GM23338 (cell line): ENCODE measurements at regions not wholly inside any gene's neighbourhood (a gene's known extent, or its start where the extent isn't known, plus 50 kb on each side); places are given as distances from the start of the nearest gene placed in this dataset.

ENCODE experiments used
- CREB1 ChIP-seq: fragments of 250-450 bp; sonication (Bioruptor Pico); IDR thresholded peaks from 2 replicates; pipeline ENCODE4 v1.5.0; 2020; ENCODE audit warnings: low read depth, mild to moderate bottlenecking, moderate library complexity
- EZH2phosphoT487 ChIP-seq: fragments of 200-600 bp; sonication (generic); IDR thresholded peaks from one replicate; pipeline ENCODE4 v1.8.1; 2018; ENCODE audit warnings: antibody characterized with exemption; ENCODE audit not compliant: unreplicated experiment
- POLR2AphosphoS5 ChIP-seq: IDR thresholded peaks from 2 replicates; pipeline ENCODE4 v1.6.1; 2016; ENCODE audit warnings: antibody characterized with exemption, low read depth
- REST ChIP-seq: IDR thresholded peaks from one replicate; pipeline ENCODE4 v1.6.1; 2018; ENCODE audit warnings: antibody characterized with exemption; ENCODE audit not compliant: unreplicated experiment
- STAT1 ChIP-seq: IDR thresholded peaks from one replicate; pipeline ENCODE4 v1.6.1; 2016; ENCODE audit warnings: antibody characterized with exemption; ENCODE audit not compliant: unreplicated experiment
- TF ChIP-seq, protein P1 (sequence below), 2 experiments: fragments of 200-600 bp in 1 of 2; sonication (generic) in 1 of 2; conservative IDR thresholded peaks; 2 replicates each; pipeline versions ENCODE4 v1.5.1 to v1.6.1; 2016 to 2017; ENCODE audit warnings: antibody characterized with exemption in 2 of 2, low read depth in 2 of 2, mild to moderate bottlenecking in 2 of 2, moderate library complexity in 1 of 2

DNA sequence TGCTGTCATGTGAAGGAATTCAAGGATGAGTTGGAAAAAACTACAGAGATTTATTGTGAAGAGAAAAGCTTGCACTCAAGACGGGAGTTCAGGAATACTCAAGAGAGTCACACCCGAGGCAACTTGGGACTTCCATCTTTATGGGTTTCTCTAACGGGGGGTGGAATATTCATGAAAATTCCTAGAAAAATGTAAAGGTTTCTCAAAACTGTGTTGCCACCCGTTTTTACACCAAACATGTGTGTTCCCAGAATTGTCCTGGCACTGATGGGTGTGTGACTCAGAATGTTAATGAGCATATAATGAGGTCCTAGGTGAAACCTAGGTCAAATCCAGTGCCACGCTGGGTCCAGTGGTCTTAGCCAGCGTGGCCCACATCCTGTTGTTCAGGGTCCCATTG, 381.5 kb downstream of the CDH26 start:
- TF ChIP-seq POLR2AphosphoS5 = no peak
- TF ChIP-seq, protein P1, sequence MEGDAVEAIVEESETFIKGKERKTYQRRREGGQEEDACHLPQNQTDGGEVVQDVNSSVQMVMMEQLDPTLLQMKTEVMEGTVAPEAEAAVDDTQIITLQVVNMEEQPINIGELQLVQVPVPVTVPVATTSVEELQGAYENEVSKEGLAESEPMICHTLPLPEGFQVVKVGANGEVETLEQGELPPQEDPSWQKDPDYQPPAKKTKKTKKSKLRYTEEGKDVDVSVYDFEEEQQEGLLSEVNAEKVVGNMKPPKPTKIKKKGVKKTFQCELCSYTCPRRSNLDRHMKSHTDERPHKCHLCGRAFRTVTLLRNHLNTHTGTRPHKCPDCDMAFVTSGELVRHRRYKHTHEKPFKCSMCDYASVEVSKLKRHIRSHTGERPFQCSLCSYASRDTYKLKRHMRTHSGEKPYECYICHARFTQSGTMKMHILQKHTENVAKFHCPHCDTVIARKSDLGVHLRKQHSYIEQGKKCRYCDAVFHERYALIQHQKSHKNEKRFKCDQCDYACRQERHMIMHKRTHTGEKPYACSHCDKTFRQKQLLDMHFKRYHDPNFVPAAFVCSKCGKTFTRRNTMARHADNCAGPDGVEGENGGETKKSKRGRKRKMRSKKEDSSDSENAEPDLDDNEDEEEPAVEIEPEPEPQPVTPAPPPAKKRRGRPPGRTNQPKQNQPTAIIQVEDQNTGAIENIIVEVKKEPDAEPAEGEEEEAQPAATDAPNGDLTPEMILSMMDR (conservative IDR thresholded peaks at IDR 0.05; ENCODE audit: low read depth in 2 of 2) = no peak
- TF ChIP-seq STAT1 = no peak
- TF ChIP-seq CREB1 (CRISPR knock-in tag) = no peak
- no peak for TF ChIP-seq REST
- no peak for TF ChIP-seq EZH2phosphoT487
